BE2C (cell line): ENCODE measurements at regions not wholly inside any gene's neighbourhood (a gene's known extent, or its start where the extent isn't known, plus 50 kb on each side); places are given as distances from the start of the nearest gene placed in this dataset.

Experiments
- DNase-seq: peaks from one replicate; pipeline ENCODE4 v3.0.0-alpha.2; 2020
- H3K27me3 ChIP-seq: fragments of 250-450 bp; sonication (Bioruptor Pico); 2 replicates; pipeline ENCODE4 v1.5.1; 2020; ENCODE audit warnings: mild to moderate bottlenecking
- H3K36me3 ChIP-seq: fragments of 250-450 bp; sonication (Bioruptor Pico); 2 replicates; pipeline ENCODE4 v1.5.1; 2020; ENCODE audit warnings: mild to moderate bottlenecking
- H3K4me1 ChIP-seq: fragments of 250-450 bp; sonication (Bioruptor Pico); 2 replicates; pipeline ENCODE4 v1.5.1; 2020
- H3K4me3 ChIP-seq: 2 replicates; pipeline ENCODE4 v1.5.1; 2011; ENCODE audit warnings: low read depth, low read length
- H3K9me3 ChIP-seq: fragments of 250-450 bp; sonication (Bioruptor Pico); 2 replicates; pipeline ENCODE4 v1.5.1; 2020
- TF ChIP-seq, protein P1 (sequence below): IDR thresholded peaks from 2 replicates; pipeline ENCODE4 v1.5.1; 2012; ENCODE audit warnings: mild to moderate bottlenecking, low read depth, low read length

GRCh38 chrX:95791876-95792275, 892.8 kb upstream of the DIAPH2 start:
- DNase-seq = no peak
- no peak overlapping the region for H3K4me3 ChIP-seq
- no peaks in the 10 kb centered on the region for H3K27me3 ChIP-seq
- H3K9me3 ChIP-seq = no peaks in the 10 kb centered on the region
- H3K4me1 ChIP-seq = no peaks in the 10 kb centered on the region
- TF ChIP-seq, protein P1, sequence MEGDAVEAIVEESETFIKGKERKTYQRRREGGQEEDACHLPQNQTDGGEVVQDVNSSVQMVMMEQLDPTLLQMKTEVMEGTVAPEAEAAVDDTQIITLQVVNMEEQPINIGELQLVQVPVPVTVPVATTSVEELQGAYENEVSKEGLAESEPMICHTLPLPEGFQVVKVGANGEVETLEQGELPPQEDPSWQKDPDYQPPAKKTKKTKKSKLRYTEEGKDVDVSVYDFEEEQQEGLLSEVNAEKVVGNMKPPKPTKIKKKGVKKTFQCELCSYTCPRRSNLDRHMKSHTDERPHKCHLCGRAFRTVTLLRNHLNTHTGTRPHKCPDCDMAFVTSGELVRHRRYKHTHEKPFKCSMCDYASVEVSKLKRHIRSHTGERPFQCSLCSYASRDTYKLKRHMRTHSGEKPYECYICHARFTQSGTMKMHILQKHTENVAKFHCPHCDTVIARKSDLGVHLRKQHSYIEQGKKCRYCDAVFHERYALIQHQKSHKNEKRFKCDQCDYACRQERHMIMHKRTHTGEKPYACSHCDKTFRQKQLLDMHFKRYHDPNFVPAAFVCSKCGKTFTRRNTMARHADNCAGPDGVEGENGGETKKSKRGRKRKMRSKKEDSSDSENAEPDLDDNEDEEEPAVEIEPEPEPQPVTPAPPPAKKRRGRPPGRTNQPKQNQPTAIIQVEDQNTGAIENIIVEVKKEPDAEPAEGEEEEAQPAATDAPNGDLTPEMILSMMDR = no peak
- no peaks in the 10 kb centered on the region for H3K36me3 ChIP-seq

- TF ChIP-seq, protein P1 = no peak
- DNase-seq = no peak
- Histone ChIP-seq H3K4me1 (no peaks in the 10 kb centered on the region), H3K27me3 (no peaks in the 10 kb centered on the region), H3K36me3 (no peaks in the 10 kb centered on the region), H3K4me3 (no peak overlapping the region), H3K9me3 (no peaks in the 10 kb centered on the region)
These were observed 887.3 kb upstream of the DIAPH2 start for GRCh38 chrX:95797344-95797743.

- TF ChIP-seq, protein P1 = no peak
- Histone ChIP-seq H3K36me3 (no peaks in the 10 kb centered on the region), H3K27me3 (no peaks in the 10 kb centered on the region), H3K4me1 (no peaks in the 10 kb centered on the region), H3K4me3 (no peak overlapping the region), H3K9me3 (no peaks in the 10 kb centered on the region)
- no peak for DNase-seq
These were observed 860.8 kb upstream of the DIAPH2 start for GRCh38 chrX:95823796-95824195.

DNA sequence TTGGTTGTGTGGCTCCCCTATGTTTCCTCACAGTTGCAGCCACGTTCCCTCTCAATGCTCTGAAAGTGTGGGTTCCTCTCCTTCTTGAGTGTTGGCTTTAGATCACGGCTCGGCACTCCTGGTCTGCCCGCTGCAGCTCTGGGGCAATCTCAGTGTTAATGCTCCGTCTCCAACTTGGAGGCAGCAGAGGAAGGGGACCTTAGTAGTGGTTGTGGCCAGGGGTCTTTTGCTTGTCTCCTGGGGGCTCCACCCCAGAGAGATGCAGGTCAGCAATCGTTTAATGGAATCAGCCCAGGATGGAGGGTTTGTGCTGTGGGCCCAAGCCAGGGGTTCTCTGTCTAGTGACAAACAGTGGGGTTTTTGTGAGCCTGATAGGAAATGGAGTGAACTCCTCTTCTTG, 849.4 kb upstream of the DIAPH2 start:
- TF ChIP-seq, protein P1 = no peak
- no peaks in the 10 kb centered on the region for H3K27me3 ChIP-seq
- no peaks in the 10 kb centered on the region for H3K9me3 ChIP-seq
- no peak for DNase-seq
- no peaks in the 10 kb centered on the region for H3K36me3 ChIP-seq
- no peaks in the 10 kb centered on the region for H3K4me1 ChIP-seq
- no peak overlapping the region for H3K4me3 ChIP-seq

DNA sequence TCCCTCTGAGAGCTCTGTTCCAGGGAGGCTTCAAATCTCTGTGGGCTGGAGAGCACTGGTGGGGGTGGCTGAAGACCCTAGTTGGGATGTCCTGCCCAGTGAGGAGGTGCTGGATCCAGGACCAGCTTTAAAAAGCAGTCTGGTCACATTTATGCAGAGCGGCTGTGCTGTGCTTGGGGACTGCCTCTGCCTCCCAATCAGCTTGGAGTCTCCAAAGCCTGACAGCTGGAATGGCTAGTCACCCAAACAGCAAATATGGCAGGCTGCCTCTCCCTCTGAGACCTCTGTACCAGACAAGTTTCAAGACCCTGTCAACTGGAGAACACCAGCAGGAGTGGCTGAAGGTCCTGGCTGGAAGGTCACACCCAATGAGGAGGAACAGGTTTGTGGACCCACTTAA, 848.1 kb upstream of the DIAPH2 start:
- no peak overlapping the region for H3K4me3 ChIP-seq
- H3K27me3 ChIP-seq = no peaks in the 10 kb centered on the region
- H3K4me1 ChIP-seq = no peaks in the 10 kb centered on the region
- TF ChIP-seq, protein P1 = no peak
- no peaks in the 10 kb centered on the region for H3K9me3 ChIP-seq
- no peaks in the 10 kb centered on the region for H3K36me3 ChIP-seq
- no peak for DNase-seq

DNA sequence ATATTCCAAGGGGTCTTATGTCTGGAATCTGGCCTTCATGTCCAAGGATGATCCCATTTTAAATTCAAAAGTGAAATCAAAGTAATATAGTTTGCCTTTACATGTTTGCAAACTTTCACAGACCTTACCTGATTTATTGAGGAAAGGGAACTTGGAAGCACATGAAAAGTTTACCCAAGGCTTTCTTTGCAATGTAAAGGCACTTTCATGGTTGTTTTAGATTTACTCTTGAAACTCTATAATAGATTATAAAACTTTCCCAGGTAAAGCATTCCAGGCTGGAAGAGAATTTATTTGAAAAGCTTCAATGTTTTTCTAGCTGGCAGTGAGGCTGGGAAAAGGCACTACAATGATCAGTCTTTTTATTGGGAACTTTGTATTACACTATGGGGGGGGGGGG, 842.8 kb upstream of the DIAPH2 start:
- no peak overlapping the region for H3K4me3 ChIP-seq
- no peaks in the 10 kb centered on the region for H3K4me1 ChIP-seq
- no peaks in the 10 kb centered on the region for H3K36me3 ChIP-seq
- DNase-seq = no peak
- H3K27me3 ChIP-seq = no peaks in the 10 kb centered on the region
- TF ChIP-seq, protein P1 = no peak
- H3K9me3 ChIP-seq = no peaks in the 10 kb centered on the region
